Tibial nerve (tissue), 4 donors: ENCODE measurements at regions not wholly inside any gene's neighbourhood (a gene's known extent, or its start where the extent isn't known, plus 50 kb on each side); places are given as distances from the start of the nearest gene placed in this dataset.
"Not testable (repeated sequence)": the region's sequence is repeated elsewhere in the genome, so short reads cannot be mapped to it uniquely, and the experiment has no call there.

Source experiments
- EP300 ChIP-seq, 2 donors: sonication (generic); formaldehyde crosslinking; IDR thresholded peaks; one replicate each; pipeline ENCODE4 v1.6.1; 2017; ENCODE audit warnings: antibody characterized with exemption in 2 of 2, mild to moderate bottlenecking in 1 of 2
- POLR2A ChIP-seq, 2 donors: fragments of 450-650 bp; IDR thresholded peaks; one replicate each; pipeline ENCODE4 v1.6.1; 2017; ENCODE audit warnings: antibody characterized with exemption in 2 of 2, mild to moderate bottlenecking in 2 of 2, moderate library complexity in 2 of 2
- TF ChIP-seq, protein P1 (sequence below), 5 experiments: fragments of 200-600 bp in 3 of 5; fragments of 450-650 bp in 2 of 5; sonication (generic) in 3 of 5; IDR thresholded peaks; one replicate each; pipeline ENCODE4 v1.5.1; 2016 to 2019; ENCODE audit warnings: antibody characterized with exemption in 5 of 5, mild to moderate bottlenecking in 3 of 5, moderate library complexity in 2 of 5

DNA sequence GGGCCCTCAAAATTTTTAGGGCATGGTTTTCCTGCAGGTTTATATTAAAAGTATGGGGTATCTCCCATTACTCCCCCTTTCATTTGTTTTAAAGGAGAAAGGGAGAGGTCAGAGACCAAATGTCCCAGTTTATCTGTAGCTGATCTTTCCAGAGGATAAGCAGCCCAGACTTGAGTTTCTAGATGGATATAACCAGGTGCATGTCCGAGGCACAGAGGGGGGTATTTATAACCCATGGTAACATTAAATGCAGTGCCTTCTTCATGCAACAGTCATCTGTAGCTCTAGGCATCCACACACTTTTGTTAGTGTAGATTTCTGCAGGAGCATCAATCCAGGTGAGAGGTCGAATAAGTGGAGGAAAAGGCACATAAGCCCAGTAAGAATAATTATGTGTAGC lies 890.3 kb upstream of the GOT2 start:
- TF ChIP-seq, protein P1, sequence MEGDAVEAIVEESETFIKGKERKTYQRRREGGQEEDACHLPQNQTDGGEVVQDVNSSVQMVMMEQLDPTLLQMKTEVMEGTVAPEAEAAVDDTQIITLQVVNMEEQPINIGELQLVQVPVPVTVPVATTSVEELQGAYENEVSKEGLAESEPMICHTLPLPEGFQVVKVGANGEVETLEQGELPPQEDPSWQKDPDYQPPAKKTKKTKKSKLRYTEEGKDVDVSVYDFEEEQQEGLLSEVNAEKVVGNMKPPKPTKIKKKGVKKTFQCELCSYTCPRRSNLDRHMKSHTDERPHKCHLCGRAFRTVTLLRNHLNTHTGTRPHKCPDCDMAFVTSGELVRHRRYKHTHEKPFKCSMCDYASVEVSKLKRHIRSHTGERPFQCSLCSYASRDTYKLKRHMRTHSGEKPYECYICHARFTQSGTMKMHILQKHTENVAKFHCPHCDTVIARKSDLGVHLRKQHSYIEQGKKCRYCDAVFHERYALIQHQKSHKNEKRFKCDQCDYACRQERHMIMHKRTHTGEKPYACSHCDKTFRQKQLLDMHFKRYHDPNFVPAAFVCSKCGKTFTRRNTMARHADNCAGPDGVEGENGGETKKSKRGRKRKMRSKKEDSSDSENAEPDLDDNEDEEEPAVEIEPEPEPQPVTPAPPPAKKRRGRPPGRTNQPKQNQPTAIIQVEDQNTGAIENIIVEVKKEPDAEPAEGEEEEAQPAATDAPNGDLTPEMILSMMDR (IDR thresholded peaks at IDR 0.05), result not testable (repeated sequence)
- TF ChIP-seq POLR2A, EP300 (IDR thresholded peaks at IDR 0.05): not testable (repeated sequence)
